WTC11 (cell line): ENCODE measurements at regions not wholly inside any gene's neighbourhood (a gene's known extent, or its start where the extent isn't known, plus 50 kb on each side); places are given as distances from the start of the nearest gene placed in this dataset.

Source experiments
- ATAC-seq: fragments of 200-7000 bp; cut with Tn5 transposase; 2 replicates; pipeline ENCODE4 v1.10.0; 2021; ENCODE audit warnings: mild to moderate bottlenecking, moderate library complexity
- CTCF ChIA-PET: fragments of 300-600 bp; sonication (Branson Sonifier 250); formaldehyde crosslinking; loops from one replicate; lab custom pipeline; 2021; ENCODE audit warnings: antibody characterized with exemption; lab: Charles Lee
- POLR2A ChIA-PET: fragments of 350-600 bp; sonication (Branson Sonifier 250); formaldehyde crosslinking; loops from one replicate; lab custom pipeline; 2021; ENCODE audit warnings: antibody characterized with exemption; lab: Charles Lee
- DNase-seq: peaks from one replicate; pipeline ENCODE4 v3.0.0; 2021; ENCODE audit warnings: low spot score
- H3K27ac Mint-ChIP-seq: 2 replicates; pipeline ENCODE4 v1.8.0; 2021; ENCODE audit warnings: mixed read lengths
- H3K27me3 Mint-ChIP-seq: 2 replicates; pipeline ENCODE4 v1.8.0; 2021; ENCODE audit warnings: low read depth, mild to moderate bottlenecking, moderate library complexity, mixed read lengths
- H3K36me3 Mint-ChIP-seq: 2 replicates; pipeline ENCODE4 v1.8.0; 2021; ENCODE audit warnings: mixed read lengths
- H3K4me1 Mint-ChIP-seq: 2 replicates; pipeline ENCODE4 v1.8.0; 2022; ENCODE audit warnings: mixed read lengths
- H3K4me3 Mint-ChIP-seq: 2 replicates; pipeline ENCODE4 v1.8.0; 2021; ENCODE audit warnings: mild to moderate bottlenecking, moderate library complexity, mixed read lengths
- H3K9me3 Mint-ChIP-seq: 2 replicates; pipeline ENCODE4 v1.8.0; 2021; ENCODE audit warnings: mixed read lengths
- AR ChIP-seq: fragments of 250-450 bp; sonication (Bioruptor Pico); IDR thresholded peaks from 2 replicates; pipeline ENCODE4 v1.9.0; 2021; ENCODE audit warnings: mild to moderate bottlenecking
- ATF1 ChIP-seq: sonication (generic); formaldehyde crosslinking; IDR thresholded peaks from 2 replicates; pipeline ENCODE4 v1.8.1; 2023; ENCODE audit warnings: mild to moderate bottlenecking, moderate library complexity, missing genetic modification reagents
- CBFB ChIP-seq: sonication (generic); formaldehyde crosslinking; IDR thresholded peaks from 2 replicates; pipeline ENCODE4 v1.8.1; 2022; ENCODE audit warnings: mild to moderate bottlenecking, low read depth, missing genetic modification reagents
- E2F4 ChIP-seq: sonication (generic); formaldehyde crosslinking; IDR thresholded peaks from 2 replicates; pipeline ENCODE4 v1.8.1; 2022; ENCODE audit warnings: low read depth, mild to moderate bottlenecking, moderate library complexity, missing genetic modification reagents, borderline replicate concordance
- FOXJ3 ChIP-seq: sonication (generic); formaldehyde crosslinking; IDR thresholded peaks from 2 replicates; pipeline ENCODE4 v1.9.0; 2021; ENCODE audit warnings: missing genetic modification reagents, mild to moderate bottlenecking, borderline replicate concordance
- FOXP1 ChIP-seq: sonication (generic); formaldehyde crosslinking; IDR thresholded peaks from 2 replicates; pipeline ENCODE4 v1.8.0; 2022; ENCODE audit warnings: missing genetic modification reagents, mild to moderate bottlenecking, moderate library complexity, borderline replicate concordance
- HMGXB4 ChIP-seq: sonication (generic); formaldehyde crosslinking; IDR thresholded peaks from 2 replicates; pipeline ENCODE4 v1.8.1; 2023; ENCODE audit warnings: mild to moderate bottlenecking, moderate library complexity, missing genetic modification reagents
- IRF1 ChIP-seq: sonication (generic); formaldehyde crosslinking; IDR thresholded peaks from 2 replicates; pipeline ENCODE4 v1.8.0; 2023; ENCODE audit warnings: missing genetic modification reagents
- JAZF1 ChIP-seq: fragments of 250-450 bp; sonication (Bioruptor Pico); IDR thresholded peaks from 2 replicates; pipeline ENCODE4 v1.9.0; 2021; ENCODE audit warnings: moderate library complexity, mild to moderate bottlenecking, inconsistent platforms
- JUN ChIP-seq: sonication (generic); formaldehyde crosslinking; IDR thresholded peaks from 2 replicates; pipeline ENCODE4 v1.8.0; 2023; ENCODE audit warnings: mild to moderate bottlenecking, missing genetic modification reagents
- MAX ChIP-seq: sonication (generic); formaldehyde crosslinking; IDR thresholded peaks from 2 replicates; pipeline ENCODE4 v1.8.0; 2022; ENCODE audit warnings: mild to moderate bottlenecking, missing genetic modification reagents
- MYBL2 ChIP-seq: sonication (generic); formaldehyde crosslinking; IDR thresholded peaks from 2 replicates; pipeline ENCODE4 v1.8.1; 2023; ENCODE audit warnings: mild to moderate bottlenecking, moderate library complexity, missing genetic modification reagents
- NFYB ChIP-seq: sonication (generic); formaldehyde crosslinking; conservative IDR thresholded peaks from 2 replicates; pipeline ENCODE4 v1.8.0; 2022; ENCODE audit warnings: low read depth, missing genetic modification reagents
- NR2C2 ChIP-seq: sonication (generic); formaldehyde crosslinking; IDR thresholded peaks from 2 replicates; pipeline ENCODE4 v1.8.0; 2022; ENCODE audit warnings: mild to moderate bottlenecking, missing genetic modification reagents
- RELA ChIP-seq: sonication (generic); formaldehyde crosslinking; IDR thresholded peaks from 2 replicates; pipeline ENCODE4 v1.8.1; 2022; ENCODE audit warnings: missing genetic modification reagents, mild to moderate bottlenecking, borderline replicate concordance
- TCF7 ChIP-seq: sonication (generic); formaldehyde crosslinking; IDR thresholded peaks from 2 replicates; pipeline ENCODE4 v1.8.0; 2022; ENCODE audit warnings: mild to moderate bottlenecking, low read depth, missing genetic modification reagents, moderate library complexity
- USF1 ChIP-seq: sonication (generic); formaldehyde crosslinking; IDR thresholded peaks from 2 replicates; pipeline ENCODE4 v1.8.0; 2022; ENCODE audit warnings: mild to moderate bottlenecking, missing genetic modification reagents
- USF2 ChIP-seq: sonication (generic); formaldehyde crosslinking; IDR thresholded peaks from 2 replicates; pipeline ENCODE4 v1.8.1; 2023; ENCODE audit warnings: mild to moderate bottlenecking, missing genetic modification reagents, moderate library complexity
- ZBTB21 ChIP-seq: sonication (generic); formaldehyde crosslinking; IDR thresholded peaks from 2 replicates; pipeline ENCODE4 v1.8.1; 2023; ENCODE audit warnings: mild to moderate bottlenecking, missing genetic modification reagents, borderline replicate concordance
- ZNF219 ChIP-seq: sonication (generic); formaldehyde crosslinking; IDR thresholded peaks from 2 replicates; pipeline ENCODE4 v1.8.0; 2023; ENCODE audit warnings: missing genetic modification reagents, mild to moderate bottlenecking, borderline replicate concordance
- ZNF232 ChIP-seq: sonication (generic); formaldehyde crosslinking; IDR thresholded peaks from 2 replicates; pipeline ENCODE4 v1.8.0; 2022; ENCODE audit warnings: mild to moderate bottlenecking, missing genetic modification reagents

- DNase-seq (no peak), ATAC-seq (no peak)
- ChIA-PET CTCF (interaction anchor here (1.5 to 1.6 kb wide), 2 partner anchors 11 to 36 kb away, joined by 3 to 5 read pairs; no protein-coding TSS in a partner anchor), POLR2A (no interaction called here)
- Mint-ChIP-seq H3K9me3 (peaks cover 12% of the 10 kb centered on the region), H3K27ac (no peak overlapping the region), H3K36me3 (peaks cover 3% of the 10 kb centered on the region; the same call in 1 of the 2 replicates), H3K27me3 (no peaks in the 10 kb centered on the region; the same call in 1 of the 2 replicates), H3K4me1 (peaks cover 39% of the 10 kb centered on the region), H3K4me3 (no peak overlapping the region)
- TF ChIP-seq IRF1 (CRISPR knock-in tag), result no peak
Measured at GRCh38 chr5:159763562-159763961, 152.7 kb upstream of the ADRA1B start.

GRCh38 chr5:159764283-159765134 is 151.8 kb upstream of the ADRA1B start:
- DNase-seq (no peak), ATAC-seq (no peak)
- Mint-ChIP-seq H3K9me3 (peaks cover 12% of the 10 kb centered on the region), H3K27ac (no peak overlapping the region; the same call in 1 of the 2 replicates), H3K4me3 (no peak overlapping the region), H3K4me1 (peaks cover 48% of the 10 kb centered on the region), H3K36me3 (peaks cover 3% of the 10 kb centered on the region; the same call in 1 of the 2 replicates), H3K27me3 (no peaks in the 10 kb centered on the region; the same call in 1 of the 2 replicates)
- ChIA-PET CTCF (interaction anchor here (1.5 kb wide), 1 partner anchor 37 kb away, joined by 3 read pairs; no protein-coding TSS in a partner anchor), POLR2A (no interaction called here)
- TF ChIP-seq USF2 (CRISPR knock-in tag) (peak; percentile 23; the same call in 1 of the 2 replicates), RELA (no peak), E2F4 (CRISPR knock-in tag) (no peak)

- ATAC-seq (no peak), DNase-seq (no peak)
- H3K9me3 Mint-ChIP-seq, result peaks cover 12% of the 10 kb centered on the region
- ChIA-PET CTCF (no interaction called here), POLR2A (no interaction called here)
- H3K36me3 Mint-ChIP-seq, result peaks cover 3% of the 10 kb centered on the region; the same call in 1 of the 2 replicates
- H3K4me3 Mint-ChIP-seq, result no peak overlapping the region
- no peak overlapping the region for H3K27ac Mint-ChIP-seq
- H3K27me3 Mint-ChIP-seq, result no peaks in the 10 kb centered on the region; the same call in 1 of the 2 replicates
- peaks cover 48% of the 10 kb centered on the region for H3K4me1 Mint-ChIP-seq
- no peak for TF ChIP-seq FOXJ3 (CRISPR knock-in tag)
- TF ChIP-seq AR (CRISPR knock-in tag), result no peak
- no peak for TF ChIP-seq HMGXB4
- no peak for TF ChIP-seq ZNF219
- TF ChIP-seq MAX (CRISPR knock-in tag), result no peak
- TF ChIP-seq ZBTB21 (CRISPR knock-in tag), result no peak
- TF ChIP-seq MYBL2 (CRISPR knock-in tag), result no peak
- no peak for TF ChIP-seq TCF7 (CRISPR knock-in tag)
- no peak for TF ChIP-seq JAZF1
- TF ChIP-seq ATF1, result no peak
- no peak for TF ChIP-seq ZNF232 (CRISPR knock-in tag)
- TF ChIP-seq NR2C2 (CRISPR knock-in tag), result no peak
- TF ChIP-seq NFYB (CRISPR knock-in tag), result no peak
- TF ChIP-seq USF1 (CRISPR knock-in tag), result no peak
- no peak for TF ChIP-seq FOXP1 (CRISPR knock-in tag)
- TF ChIP-seq IRF1 (CRISPR knock-in tag), result no peak
- TF ChIP-seq CBFB, result no peak
- TF ChIP-seq JUN (CRISPR knock-in tag), result no peak
Measured at GRCh38 chr5:159765135-159765433, 151.2 kb upstream of the ADRA1B start.
